GM10248 (cell line): ENCODE measurements at regions not wholly inside any gene's neighbourhood (a gene's known extent, or its start where the extent isn't known, plus 50 kb on each side); places are given as distances from the start of the nearest gene placed in this dataset.

Experiments
- CTCF ChIA-PET: fragments of 300-600 bp; sonication (Branson Sonifier 250); formaldehyde crosslinking; extraction: SDS; loops from one replicate; lab custom pipeline; 2021; ENCODE audit warnings: antibody characterized with exemption; lab: Yijun Ruan, JAX
- POLR2A ChIA-PET: fragments of 350-650 bp; sonication (Branson Sonifier 250); formaldehyde crosslinking; extraction: SDS; loops from one replicate; lab custom pipeline; 2020; ENCODE audit warnings: antibody characterized with exemption; lab: Yijun Ruan, JAX
- DNase-seq: peaks from one replicate; pipeline ENCODE4 v3.0.0; 2012; ENCODE audit errors: extremely low spot score
- CTCF ChIP-seq: IDR thresholded peaks from 2 replicates; pipeline ENCODE4 v1.5.1; 2012; ENCODE audit warnings: mild to moderate bottlenecking, low read depth; ENCODE audit errors: extremely low read depth, missing control alignments, control extremely low read depth

- CTCF ChIA-PET, result no interaction called here
- no peak for DNase-seq
- POLR2A ChIA-PET, result no interaction called here
- TF ChIP-seq CTCF, result no peak
Measured at GRCh38 chr2:149666809-149667320, 79.3 kb upstream of the MMADHC start.

GRCh38 chr2:149664896-149665295 is 77.3 kb upstream of the MMADHC start:
- CTCF ChIA-PET, result no interaction called here
- POLR2A ChIA-PET, result no interaction called here
- TF ChIP-seq CTCF, result no peak
- DNase-seq, result no peak

GRCh38 chr2:149662556-149662955 is 75.0 kb upstream of the MMADHC start:
- ChIA-PET POLR2A (no interaction called here), CTCF (no interaction called here)
- no peak for TF ChIP-seq CTCF
- no peak for DNase-seq

GRCh38 chr2:149661844-149662243 is 74.3 kb upstream of the MMADHC start:
- TF ChIP-seq CTCF, result no peak
- no peak for DNase-seq
- CTCF ChIA-PET, result no interaction called here
- POLR2A ChIA-PET, result no interaction called here

- TF ChIP-seq CTCF, result no peak
- POLR2A ChIA-PET, result no interaction called here
Measured at GRCh38 chr2:149658553-149658952, 71.0 kb upstream of the MMADHC start.

GRCh38 chr2:149657401-149658040 is 69.9 kb upstream of the MMADHC start:
- DNase-seq, result no peak
- ChIA-PET POLR2A (no interaction called here), CTCF (interaction anchor here (0.8 to 2.1 kb wide), 2 partner anchors 9 to 12 kb away, joined by 3 to 6 read pairs; no protein-coding TSS in a partner anchor)
- no peak for TF ChIP-seq CTCF

More at GRCh38 chr2:149658553-149658952, 71.0 kb upstream of the MMADHC start:
- CTCF ChIA-PET, result interaction anchor here (0.8 to 2.1 kb wide), 2 partner anchors 10 to 13 kb away, joined by 3 to 6 read pairs; no protein-coding TSS in a partner anchor
- no peak for DNase-seq
